ENCODE measurements at regions not wholly inside any gene's neighbourhood (a gene's known extent, or its start where the extent isn't known, plus 50 kb on each side); places are given as distances from the start of the nearest gene placed in this dataset.
"Not testable (repeated sequence)": the region's sequence is repeated elsewhere in the genome, so short reads cannot be mapped to it uniquely, and the experiment has no call there.

DNA sequence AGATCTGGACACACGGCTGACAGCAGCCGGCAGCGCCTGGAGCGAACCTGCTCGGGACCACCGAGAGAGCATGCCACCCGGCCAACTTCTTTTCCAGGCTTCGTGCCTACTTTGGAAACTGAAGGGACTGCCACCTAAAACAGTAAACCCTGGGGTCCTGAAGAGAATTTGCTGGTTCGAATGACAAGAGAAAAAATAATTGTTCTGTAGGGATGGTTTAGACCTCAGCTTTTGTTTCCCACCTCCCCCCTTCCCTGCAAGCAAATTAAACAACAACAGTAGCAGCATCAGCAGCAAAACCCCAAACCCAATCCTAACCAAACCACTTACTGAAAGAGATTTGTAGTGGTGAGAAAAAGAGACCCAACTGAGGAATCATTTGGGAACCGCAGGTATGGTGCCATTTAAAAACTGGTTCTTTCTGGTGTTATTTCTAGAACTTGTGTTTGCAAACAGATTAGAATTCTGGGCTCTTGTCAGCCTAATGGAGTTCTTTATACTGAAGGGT lies 105.6 kb downstream of the LEPR start:
- H3K27ac ChIP-seq: peak overlapping the region in 7 of 21 experiments; percentile 12 to 82 (median 54)

DNA sequence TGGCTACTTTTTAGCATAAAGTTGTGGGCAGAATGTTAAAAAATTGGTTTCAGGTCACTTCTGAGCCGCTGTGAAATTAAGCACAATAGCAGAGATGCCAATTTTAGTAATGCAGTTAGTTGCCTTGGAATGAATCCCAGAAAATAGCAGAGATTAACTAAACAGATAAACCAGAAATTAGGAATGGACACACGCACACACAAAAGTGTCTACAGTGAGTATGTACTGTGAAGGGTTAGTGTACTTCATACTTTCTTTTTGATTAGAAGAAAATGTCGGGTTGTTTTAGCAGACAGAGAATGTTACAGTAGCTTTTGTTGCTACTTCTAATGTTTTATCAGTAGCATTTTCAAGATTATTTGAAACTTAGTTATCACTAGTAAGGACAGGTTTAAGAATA lies 106.7 kb downstream of the LEPR start:
- Histone ChIP-seq H3K4me3 (no peak overlapping the region), H3K27ac (peak overlapping the region in 1 of 21 experiments; percentile 53)

More for the DNA sequence above, 105.6 kb downstream of the LEPR start:
- peak overlapping the region in 6 of 7 experiments; percentile 13 to 46 (median 28) for H3K4me3 ChIP-seq

DNA sequence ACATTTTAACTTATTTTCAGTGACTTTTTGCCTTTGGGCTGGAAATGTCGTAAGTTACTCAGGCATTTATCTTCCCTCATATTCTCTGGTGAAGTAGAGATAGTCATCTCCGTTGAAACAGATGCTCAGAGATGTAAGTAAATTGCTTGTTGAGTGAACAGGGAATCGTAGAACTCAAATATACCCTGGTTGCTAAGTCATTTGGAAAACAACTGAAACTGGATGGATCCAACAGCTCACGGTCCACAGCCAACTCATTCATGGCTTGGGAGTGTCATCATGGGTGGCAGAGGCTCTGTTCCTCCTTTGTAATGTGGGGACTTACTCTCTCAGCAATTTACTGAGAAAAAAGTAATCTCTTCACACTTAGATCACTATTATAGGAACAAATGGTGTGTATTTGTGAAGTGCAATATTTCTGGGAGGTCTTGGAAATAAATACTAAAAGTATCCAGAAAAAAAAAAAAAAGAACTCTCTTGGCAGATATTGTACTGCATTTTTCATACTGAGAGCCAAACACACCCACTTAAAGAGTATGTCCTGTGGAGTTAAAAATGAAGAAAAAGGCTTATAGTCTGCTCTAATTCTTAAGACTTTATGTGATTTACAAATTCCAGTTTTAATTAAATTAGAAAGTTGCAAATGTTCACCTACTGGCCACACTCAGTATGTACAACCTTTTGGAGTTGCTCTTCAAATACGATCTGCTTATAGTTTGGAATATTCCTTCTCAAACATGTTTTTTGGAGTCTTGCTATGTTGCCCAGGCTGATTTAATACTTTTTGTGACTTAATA lies 107.4 kb downstream of the LEPR start:
- H3K4me3 ChIP-seq: no peak overlapping the region
- peak overlapping the region in 2 of 21 experiments; percentile 17 to 53 for H3K27ac ChIP-seq

GRCh38 chr1:65531972-65532570 lies 111.6 kb downstream of the LEPR start:
- Histone ChIP-seq H3K4me3 (no peak overlapping the region), H3K27ac (no peak overlapping the region)

GRCh38 chr1:65535981-65536380 lies 115.5 kb downstream of the LEPR start:
- H3K4me3 ChIP-seq: no peak overlapping the region
- H3K27ac ChIP-seq: no peak overlapping the region

DNA sequence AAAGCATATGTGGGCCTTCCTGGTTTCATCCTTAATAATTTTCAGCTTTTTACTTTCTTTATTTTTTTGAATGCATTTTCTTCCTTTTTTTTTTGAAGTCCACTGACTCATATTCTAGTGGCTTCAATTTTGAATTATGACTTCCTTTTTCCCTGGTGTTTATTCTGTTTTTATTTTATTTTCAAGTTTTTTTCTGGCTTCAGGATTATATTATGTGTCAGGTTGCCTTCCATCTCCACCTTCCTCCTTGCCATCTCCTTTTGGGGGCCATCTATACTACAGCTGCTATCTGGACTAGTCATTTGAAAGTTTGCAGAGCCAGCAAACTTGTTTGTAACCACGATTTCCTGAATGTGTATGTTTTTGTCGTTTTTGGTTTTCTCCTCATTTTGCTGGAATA lies 117.6 kb downstream of the LEPR start:
- no peak overlapping the region for H3K4me3 ChIP-seq
- H3K27ac ChIP-seq: peak overlapping the region in 1 of 21 experiments; percentile 39

DNA sequence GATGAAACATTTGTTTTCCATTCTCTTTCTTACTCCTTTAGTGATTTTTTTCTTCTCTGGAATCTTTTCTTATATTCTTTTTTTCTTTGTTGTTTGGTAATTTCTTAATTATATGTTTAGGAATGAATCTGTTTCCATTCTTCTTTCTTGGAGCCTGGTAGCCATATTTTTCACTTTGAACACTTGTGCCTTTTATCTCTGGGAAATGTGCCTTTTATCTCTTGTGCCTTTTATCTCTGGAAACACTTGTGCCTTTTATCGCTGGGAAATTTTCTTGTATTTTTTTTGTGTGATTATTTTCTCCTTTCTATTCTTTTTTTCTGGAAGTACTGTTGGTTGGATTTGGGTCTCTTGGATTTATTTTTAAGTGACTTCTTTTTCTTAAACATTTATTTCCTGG lies 118.2 kb downstream of the LEPR start:
- Histone ChIP-seq H3K4me3 (no peak overlapping the region), H3K27ac (peak overlapping the region in 1 of 21 experiments; percentile 39)

GRCh38 chr1:65539266-65540131 lies 119.0 kb downstream of the LEPR start:
- no peak overlapping the region for H3K27ac ChIP-seq
- H3K4me3 ChIP-seq: no peak overlapping the region

DNA sequence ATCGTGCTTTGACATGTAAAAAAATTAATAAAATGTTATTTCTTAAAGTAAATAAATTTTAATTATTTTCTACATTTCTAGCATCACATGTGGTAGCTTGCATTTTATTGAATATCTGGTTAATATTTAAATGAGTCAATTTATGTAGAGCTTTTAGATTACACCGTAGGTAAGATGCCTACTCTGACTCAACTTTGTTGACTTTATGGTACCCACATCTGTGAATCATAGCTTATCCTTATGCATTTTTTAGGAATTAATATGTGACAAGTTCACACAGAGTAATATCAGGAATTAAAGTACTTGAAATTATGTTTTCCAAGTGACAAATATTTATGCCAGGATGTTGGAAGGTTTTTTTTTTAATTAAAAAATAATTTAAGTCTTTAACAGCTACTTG lies 120.7 kb downstream of the LEPR start:
- Histone ChIP-seq H3K4me3 (no peak overlapping the region), H3K27ac (no peak overlapping the region)

DNA sequence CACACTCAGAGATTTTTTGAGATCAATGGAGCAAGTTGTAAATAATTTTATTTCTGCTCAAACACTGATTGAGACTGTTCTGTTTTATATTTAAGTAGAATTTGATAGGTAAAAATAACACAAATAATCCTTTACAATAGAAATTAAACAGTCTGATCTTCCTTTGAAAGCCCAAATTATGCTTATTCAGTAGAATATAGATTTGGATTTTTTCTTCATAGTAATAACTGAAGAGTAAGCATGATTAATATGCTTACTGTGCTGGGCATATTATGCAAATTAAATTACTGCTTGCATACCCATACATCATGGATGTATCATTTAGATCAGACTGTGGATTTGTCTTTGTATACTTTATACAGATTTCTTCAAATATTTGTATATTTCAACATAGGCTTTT lies 121.4 kb downstream of the LEPR start:
- Histone ChIP-seq H3K27ac (no peak overlapping the region), H3K4me3 (no peak overlapping the region)

- H3K27ac ChIP-seq, H3K4me3 ChIP-seq: not testable (repeated sequence)
These were observed 122.1 kb downstream of the LEPR start for GRCh38 chr1:65542592-65542991.

DNA sequence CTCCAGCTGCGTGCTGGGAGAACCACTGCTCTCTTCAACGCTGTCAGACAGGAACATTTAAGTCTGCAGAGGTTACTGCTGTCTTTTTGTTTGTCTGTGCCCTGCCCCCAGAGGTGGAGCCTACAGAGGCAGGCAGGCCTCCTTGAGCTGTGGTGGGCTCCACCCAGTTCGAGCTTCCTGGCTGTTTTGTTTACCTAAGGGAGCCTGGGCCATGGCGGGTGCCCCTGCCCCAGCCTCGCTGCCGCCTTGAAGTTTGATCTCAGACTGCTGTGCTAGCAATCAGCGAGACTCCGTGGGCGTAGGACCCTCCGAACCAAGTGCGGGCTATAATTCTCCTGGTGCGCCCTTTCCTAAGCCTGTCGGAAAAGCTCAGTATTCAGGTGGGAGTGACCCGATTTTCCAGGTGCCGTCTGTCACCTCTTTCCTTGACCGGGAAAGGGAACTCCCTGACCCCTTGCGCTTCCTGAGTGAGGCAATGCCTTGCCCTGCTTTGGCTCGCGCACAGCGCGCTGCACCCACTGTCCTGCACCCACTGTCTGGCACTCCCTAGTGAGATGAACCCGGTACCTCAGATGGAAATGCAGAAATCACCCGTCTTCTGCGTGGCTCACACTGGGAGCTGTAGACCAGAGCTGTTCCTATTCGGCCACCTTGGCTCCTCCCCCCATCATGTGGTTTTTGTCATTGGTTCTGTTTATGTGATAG lies 130.0 kb downstream of the LEPR start:
- H3K27ac ChIP-seq, H3K4me3 ChIP-seq: not testable (repeated sequence)

DNA sequence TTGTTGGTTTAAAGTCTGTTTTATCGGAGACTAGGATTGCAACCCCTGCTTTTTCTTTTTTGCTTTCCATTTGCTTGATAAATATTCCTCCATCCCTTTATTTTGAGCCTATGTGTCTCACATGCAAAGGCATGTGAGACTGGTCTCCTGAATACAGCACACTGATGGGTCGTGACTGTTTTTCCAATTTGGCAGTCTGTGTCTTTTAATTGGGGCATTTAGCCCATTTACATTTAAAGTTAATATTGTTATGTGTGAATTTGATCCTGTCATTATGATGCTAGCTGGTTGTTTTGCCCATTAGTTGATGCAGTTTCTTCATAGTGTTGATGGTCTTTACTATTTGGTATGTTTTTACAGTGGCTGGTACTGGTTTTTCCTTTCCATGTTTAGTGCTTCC lies 132.0 kb downstream of the LEPR start:
- H3K27ac ChIP-seq, H3K4me3 ChIP-seq: not testable (repeated sequence)

GRCh38 chr1:65554086-65554764 lies 133.8 kb downstream of the LEPR start:
- not testable (repeated sequence) for H3K4me3 ChIP-seq, H3K27ac ChIP-seq

DNA sequence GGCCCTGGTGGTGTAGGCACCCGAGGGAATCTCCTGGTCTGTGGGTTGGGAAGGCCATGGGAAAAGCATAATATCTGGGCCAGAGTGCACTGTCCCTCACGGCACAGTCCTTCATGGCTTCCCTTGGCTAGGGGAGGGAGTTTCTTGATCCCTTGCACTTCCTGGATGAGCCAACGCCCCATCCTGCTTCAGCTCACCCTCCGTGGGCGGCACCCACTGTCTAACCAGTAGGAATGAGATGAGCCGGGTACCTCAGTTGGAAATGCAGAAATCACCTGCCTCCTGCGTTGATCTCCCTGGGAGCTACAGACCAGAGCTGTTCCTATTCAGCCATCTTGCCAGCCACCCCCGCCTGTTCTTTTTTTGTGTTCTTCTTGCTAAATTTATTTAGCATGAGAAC lies 134.4 kb downstream of the LEPR start:
- no peak overlapping the region for H3K27ac ChIP-seq
- H3K4me3 ChIP-seq: no peak overlapping the region

DNA sequence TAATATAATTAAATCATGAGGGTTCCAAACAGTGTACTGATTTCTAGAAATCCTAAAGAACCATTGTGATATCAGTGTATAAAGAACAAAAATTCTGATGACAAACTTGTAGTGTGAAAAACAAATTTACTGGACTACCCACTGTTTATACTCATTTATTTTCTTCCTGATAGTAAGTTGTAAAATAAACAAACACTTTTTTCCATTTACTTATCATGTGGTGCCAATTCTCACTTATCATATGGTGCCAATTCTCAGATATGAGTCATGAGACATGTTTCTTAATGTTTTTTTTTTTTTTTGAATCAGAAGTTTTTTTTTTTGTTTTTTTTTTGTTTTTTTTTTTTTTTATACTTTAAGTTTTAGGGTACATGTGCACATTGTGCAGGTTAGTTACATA lies 137.7 kb downstream of the LEPR start:
- Histone ChIP-seq H3K27ac (no peak overlapping the region), H3K4me3 (no peak overlapping the region)

DNA sequence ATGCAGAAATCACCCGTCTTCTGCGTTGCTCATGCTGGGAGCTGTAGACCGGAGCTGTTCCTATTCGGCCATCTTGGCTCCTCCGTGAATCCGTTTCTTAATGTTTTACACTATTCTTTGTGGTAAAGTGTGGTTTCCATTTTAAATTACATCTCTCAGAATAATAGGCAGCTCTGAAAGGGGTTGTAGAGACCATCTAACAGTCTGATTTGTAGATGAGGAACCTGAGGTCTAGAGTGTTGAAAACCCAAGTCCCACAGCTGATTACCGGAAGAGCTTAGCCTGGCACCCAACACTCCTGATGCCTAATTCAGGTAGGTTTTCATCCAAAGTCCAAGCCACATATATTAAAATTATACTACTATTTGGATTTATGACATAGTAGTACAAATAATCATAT lies 144.0 kb downstream of the LEPR start:
- H3K27ac ChIP-seq: no peak overlapping the region
- H3K4me3 ChIP-seq: no peak overlapping the region

DNA sequence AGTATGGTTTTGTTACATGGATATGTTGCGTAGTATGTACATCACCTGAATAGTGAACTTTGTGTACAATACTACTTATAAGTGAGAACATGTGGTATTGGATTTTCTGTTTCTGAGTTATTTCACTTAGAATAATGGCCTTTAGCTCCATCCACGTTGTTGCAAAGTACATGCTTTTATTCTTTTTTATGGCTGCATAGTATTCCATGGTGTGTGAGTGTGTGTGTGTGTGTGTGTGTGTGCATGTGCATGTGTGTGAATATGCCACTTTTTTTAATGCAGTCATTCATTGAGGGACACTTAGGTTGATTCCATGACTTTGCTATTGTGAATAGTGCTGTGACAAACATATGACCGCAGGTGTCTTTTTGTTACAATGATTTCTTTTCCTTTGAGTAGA lies 147.8 kb downstream of the LEPR start:
- H3K27ac ChIP-seq: no peak overlapping the region
- H3K4me3 ChIP-seq: no peak overlapping the region

GRCh38 chr1:65572701-65573421 lies 152.4 kb downstream of the LEPR start:
- H3K27ac ChIP-seq: no peak overlapping the region
- no peak overlapping the region for H3K4me3 ChIP-seq
